ENCODE measurements at regions not wholly inside any gene's neighbourhood (a gene's known extent, or its start where the extent isn't known, plus 50 kb on each side); places are given as distances from the start of the nearest gene placed in this dataset.
A peak's percentile ranks its signal among the peaks of the same experiment; 100 is the strongest.

DNA sequence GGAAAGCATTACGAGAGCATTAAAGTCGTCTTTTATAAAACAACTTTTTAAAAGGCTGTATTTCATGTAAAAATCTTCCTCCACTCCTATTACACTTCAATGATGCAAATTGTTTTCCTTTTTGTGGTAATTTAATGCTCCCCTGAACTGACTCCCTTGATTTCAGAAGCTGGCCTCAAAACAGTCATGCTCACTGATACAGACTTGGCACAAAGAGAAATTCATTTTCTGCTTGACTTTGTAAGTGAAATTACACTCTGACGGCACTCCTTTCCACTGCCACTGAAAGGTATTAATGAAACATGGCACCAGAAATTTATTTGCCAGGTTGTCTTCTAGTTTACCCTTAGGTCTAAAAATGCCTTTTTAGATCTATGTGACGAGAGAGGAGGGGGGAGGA, 215.5 kb downstream of the LRRC3B start:
- Histone ChIP-seq H3K4me1 (ENCODE audit: insufficient read depth, insufficient read length) (no peaks in the 10 kb centered on the region), H3K9ac (ENCODE audit: insufficient read length, low read depth) (no peak overlapping the region), H3K4me3 (ENCODE audit: insufficient read length, low read depth) (no peak overlapping the region), H3K27me3 (ENCODE audit: insufficient read depth, insufficient read length) (no peaks in the 10 kb centered on the region), H3K9me3 (ENCODE audit: insufficient read depth, low read length) (no peaks in the 10 kb centered on the region), H3K36me3 (ENCODE audit: insufficient read depth, insufficient read length, low read length) (no peaks in the 10 kb centered on the region)
- no peak for DNase-seq (ENCODE audit: low read depth, low spot score)
- TF ChIP-seq SUZ12 (IDR thresholded peaks at IDR 0.05; ENCODE audit: extremely low read depth, insufficient read depth, insufficient read length) (no peak), ZNF274 (IDR thresholded peaks at IDR 0.05; ENCODE audit: low read depth, low read length) (no peak), YY1 (IDR thresholded peaks at IDR 0.05; ENCODE audit: insufficient read depth, insufficient read length) (no peak)

GRCh38 chr3:26839001-26839400, 216.4 kb downstream of the LRRC3B start:
- no peaks in the 10 kb centered on the region for H3K4me1 ChIP-seq (ENCODE audit: insufficient read depth, insufficient read length)
- no peaks in the 10 kb centered on the region for H3K36me3 ChIP-seq (ENCODE audit: insufficient read depth, insufficient read length, low read length)
- H3K9ac ChIP-seq (ENCODE audit: insufficient read length, low read depth): no peak overlapping the region
- no peaks in the 10 kb centered on the region for H3K9me3 ChIP-seq (ENCODE audit: insufficient read depth, low read length)
- H3K4me3 ChIP-seq (ENCODE audit: insufficient read length, low read depth): no peak overlapping the region
- no peak for TF ChIP-seq YY1 (IDR thresholded peaks at IDR 0.05; ENCODE audit: insufficient read depth, insufficient read length)
- no peak for DNase-seq (ENCODE audit: low read depth, low spot score)
- H3K27me3 ChIP-seq (ENCODE audit: insufficient read depth, insufficient read length): no peaks in the 10 kb centered on the region

GRCh38 chr3:26840272-26840870, 217.8 kb downstream of the LRRC3B start:
- Histone ChIP-seq H3K36me3 (ENCODE audit: insufficient read depth, insufficient read length, low read length) (no peaks in the 10 kb centered on the region), H3K9me3 (ENCODE audit: insufficient read depth, low read length) (no peaks in the 10 kb centered on the region), H3K4me3 (ENCODE audit: insufficient read length, low read depth) (no peak overlapping the region), H3K27me3 (ENCODE audit: insufficient read depth, insufficient read length) (no peaks in the 10 kb centered on the region), H3K4me1 (ENCODE audit: insufficient read depth, insufficient read length) (no peaks in the 10 kb centered on the region), H3K9ac (ENCODE audit: insufficient read length, low read depth) (no peak overlapping the region)
- DNase-seq (ENCODE audit: low read depth, low spot score): peak; percentile 9
- TF ChIP-seq YY1 (IDR thresholded peaks at IDR 0.05; ENCODE audit: insufficient read depth, insufficient read length): no peak
- TF ChIP-seq SUZ12 (IDR thresholded peaks at IDR 0.05; ENCODE audit: extremely low read depth, insufficient read depth, insufficient read length): no peak
- TF ChIP-seq ZNF274 (IDR thresholded peaks at IDR 0.05; ENCODE audit: low read depth, low read length): no peak

- H3K27me3 ChIP-seq (ENCODE audit: insufficient read depth, insufficient read length): no peaks in the 10 kb centered on the region
- H3K36me3 ChIP-seq (ENCODE audit: insufficient read depth, insufficient read length, low read length): no peaks in the 10 kb centered on the region
- no peaks in the 10 kb centered on the region for H3K9me3 ChIP-seq (ENCODE audit: insufficient read depth, low read length)
- H3K4me1 ChIP-seq (ENCODE audit: insufficient read depth, insufficient read length): no peaks in the 10 kb centered on the region
- H3K4me3 ChIP-seq (ENCODE audit: insufficient read length, low read depth): no peak overlapping the region
- H3K9ac ChIP-seq (ENCODE audit: insufficient read length, low read depth): no peak overlapping the region
- DNase-seq (ENCODE audit: low read depth, low spot score): no peak
- TF ChIP-seq ZNF274 (IDR thresholded peaks at IDR 0.05; ENCODE audit: low read depth, low read length): no peak
- TF ChIP-seq YY1 (IDR thresholded peaks at IDR 0.05; ENCODE audit: insufficient read depth, insufficient read length): no peak
- TF ChIP-seq SUZ12 (IDR thresholded peaks at IDR 0.05; ENCODE audit: extremely low read depth, insufficient read depth, insufficient read length): no peak
Observed at GRCh38 chr3:26845194-26845593, 222.6 kb downstream of the LRRC3B start.

GRCh38 chr3:26847680-26848079, 225.1 kb downstream of the LRRC3B start:
- Histone ChIP-seq H3K9ac (ENCODE audit: insufficient read length, low read depth) (no peak overlapping the region), H3K36me3 (ENCODE audit: insufficient read depth, insufficient read length, low read length) (no peaks in the 10 kb centered on the region), H3K27me3 (ENCODE audit: insufficient read depth, insufficient read length) (no peaks in the 10 kb centered on the region), H3K4me1 (ENCODE audit: insufficient read depth, insufficient read length) (no peaks in the 10 kb centered on the region), H3K9me3 (ENCODE audit: insufficient read depth, low read length) (no peaks in the 10 kb centered on the region), H3K4me3 (ENCODE audit: insufficient read length, low read depth) (no peak overlapping the region)
- DNase-seq (ENCODE audit: low read depth, low spot score): no peak
- TF ChIP-seq YY1 (IDR thresholded peaks at IDR 0.05; ENCODE audit: insufficient read depth, insufficient read length) (no peak), ZNF274 (IDR thresholded peaks at IDR 0.05; ENCODE audit: low read depth, low read length) (no peak), SUZ12 (IDR thresholded peaks at IDR 0.05; ENCODE audit: extremely low read depth, insufficient read depth, insufficient read length) (no peak)

- DNase-seq (ENCODE audit: low read depth, low spot score): no peak
- H3K4me3 ChIP-seq (ENCODE audit: insufficient read length, low read depth): no peak overlapping the region
- no peak overlapping the region for H3K9ac ChIP-seq (ENCODE audit: insufficient read length, low read depth)
- TF ChIP-seq YY1 (IDR thresholded peaks at IDR 0.05; ENCODE audit: insufficient read depth, insufficient read length) (no peak), SUZ12 (IDR thresholded peaks at IDR 0.05; ENCODE audit: extremely low read depth, insufficient read depth, insufficient read length) (no peak), ZNF274 (IDR thresholded peaks at IDR 0.05; ENCODE audit: low read depth, low read length) (no peak)
- no peaks in the 10 kb centered on the region for H3K27me3 ChIP-seq (ENCODE audit: insufficient read depth, insufficient read length)
- H3K4me1 ChIP-seq (ENCODE audit: insufficient read depth, insufficient read length): no peaks in the 10 kb centered on the region
- H3K36me3 ChIP-seq (ENCODE audit: insufficient read depth, insufficient read length, low read length): no peaks in the 10 kb centered on the region
- H3K9me3 ChIP-seq (ENCODE audit: insufficient read depth, low read length): no peaks in the 10 kb centered on the region
Observed at GRCh38 chr3:26894443-26894842, 271.9 kb downstream of the LRRC3B start.

DNA sequence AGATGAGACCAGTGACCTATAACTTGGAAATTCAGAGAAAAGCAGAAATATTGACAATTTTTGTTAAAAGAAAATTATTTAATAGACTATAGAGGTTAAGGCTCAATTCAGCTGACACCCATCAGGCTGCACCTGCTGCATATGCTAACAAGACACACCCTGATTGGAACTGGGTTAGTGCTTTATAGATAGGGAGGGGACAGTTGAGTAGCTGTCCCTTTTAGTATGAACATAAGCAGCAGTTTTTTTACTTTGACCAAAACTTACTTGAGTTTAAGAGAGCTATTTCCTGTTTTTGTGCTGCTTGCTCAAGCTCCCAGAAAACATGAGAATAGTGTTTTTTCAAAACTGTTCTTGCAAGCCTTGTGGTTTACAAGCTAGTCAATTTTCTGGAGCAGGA, 292.6 kb downstream of the LRRC3B start:
- Histone ChIP-seq H3K9ac (ENCODE audit: insufficient read length, low read depth) (no peak overlapping the region), H3K36me3 (ENCODE audit: insufficient read depth, insufficient read length, low read length) (no peaks in the 10 kb centered on the region), H3K4me1 (ENCODE audit: insufficient read depth, insufficient read length) (no peaks in the 10 kb centered on the region), H3K27me3 (ENCODE audit: insufficient read depth, insufficient read length) (no peaks in the 10 kb centered on the region), H3K4me3 (ENCODE audit: insufficient read length, low read depth) (no peak overlapping the region), H3K9me3 (ENCODE audit: insufficient read depth, low read length) (no peaks in the 10 kb centered on the region)
- no peak for DNase-seq (ENCODE audit: low read depth, low spot score)
- TF ChIP-seq ZNF274 (IDR thresholded peaks at IDR 0.05; ENCODE audit: low read depth, low read length) (no peak), YY1 (IDR thresholded peaks at IDR 0.05; ENCODE audit: insufficient read depth, insufficient read length) (no peak), SUZ12 (IDR thresholded peaks at IDR 0.05; ENCODE audit: extremely low read depth, insufficient read depth, insufficient read length) (no peak)
